CD4-positive, alpha-beta T cell treated with Interleukin-6 at 100 ng/mL for 8 hours (primary cell): ENCODE measurements at regions not wholly inside any gene's neighbourhood (a gene's known extent, or its start where the extent isn't known, plus 50 kb on each side); places are given as distances from the start of the nearest gene placed in this dataset.
"Not testable (repeated sequence)": the region's sequence is repeated elsewhere in the genome, so short reads cannot be mapped to it uniquely, and the experiment has no call there.

Source experiments
- DNase-seq: peaks from one replicate; pipeline ENCODE4 v3.0.0-alpha.2; 2020; ENCODE audit warnings: mixed read lengths, low spot score

DNA sequence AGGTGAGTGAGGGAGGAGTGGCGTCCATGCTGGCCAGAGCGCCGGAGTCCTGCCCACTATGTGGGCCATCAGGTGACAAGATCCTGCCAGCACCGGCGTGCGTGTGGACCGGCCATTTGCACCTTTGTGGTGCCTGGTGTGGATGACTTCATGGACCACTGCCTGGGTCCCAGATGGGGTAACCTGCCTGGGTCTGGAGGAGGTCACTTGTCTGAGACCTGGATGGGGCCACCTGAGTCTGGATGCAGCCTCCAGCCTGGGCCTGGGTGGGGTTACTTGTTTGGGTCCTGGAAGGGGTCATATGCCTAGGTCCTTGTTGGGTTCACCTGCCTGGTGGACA is 299.6 kb downstream of the NDUFA10 start:
- no peak for DNase-seq

DNA sequence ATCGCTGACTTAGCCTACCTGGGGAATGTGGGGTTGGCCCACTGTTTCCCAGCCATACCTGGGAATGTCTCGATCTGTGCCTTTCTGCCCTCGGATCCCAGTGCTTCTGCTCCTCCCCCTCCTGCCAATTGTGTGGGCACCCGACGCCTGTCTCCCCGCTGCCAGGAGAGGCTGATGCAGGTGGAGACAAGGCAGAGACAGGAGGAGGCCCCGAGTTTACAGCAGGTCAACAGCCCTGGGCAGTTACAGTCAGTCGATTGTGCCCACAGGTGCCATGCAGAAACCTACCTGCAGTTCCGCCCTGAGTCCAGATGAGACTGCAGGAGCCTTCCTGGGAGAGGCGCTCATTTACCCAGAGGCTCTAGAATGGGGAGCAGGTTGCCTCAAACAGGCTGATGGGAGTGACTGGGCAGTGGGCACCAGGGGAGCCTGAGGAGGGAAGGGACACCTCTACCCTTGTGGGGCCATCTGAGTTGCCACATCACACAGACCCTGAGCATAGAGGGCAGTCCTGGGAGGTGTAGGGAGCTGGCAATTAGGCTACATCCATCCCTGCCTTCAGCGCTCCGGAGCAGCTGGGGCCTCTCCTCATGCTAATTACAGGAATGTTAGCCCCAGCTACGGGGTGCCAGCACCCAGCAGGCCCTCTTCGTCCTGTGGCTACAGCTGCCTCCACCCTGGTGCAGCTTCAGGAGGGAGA is 300.1 kb downstream of the NDUFA10 start:
- DNase-seq = no peak

DNA sequence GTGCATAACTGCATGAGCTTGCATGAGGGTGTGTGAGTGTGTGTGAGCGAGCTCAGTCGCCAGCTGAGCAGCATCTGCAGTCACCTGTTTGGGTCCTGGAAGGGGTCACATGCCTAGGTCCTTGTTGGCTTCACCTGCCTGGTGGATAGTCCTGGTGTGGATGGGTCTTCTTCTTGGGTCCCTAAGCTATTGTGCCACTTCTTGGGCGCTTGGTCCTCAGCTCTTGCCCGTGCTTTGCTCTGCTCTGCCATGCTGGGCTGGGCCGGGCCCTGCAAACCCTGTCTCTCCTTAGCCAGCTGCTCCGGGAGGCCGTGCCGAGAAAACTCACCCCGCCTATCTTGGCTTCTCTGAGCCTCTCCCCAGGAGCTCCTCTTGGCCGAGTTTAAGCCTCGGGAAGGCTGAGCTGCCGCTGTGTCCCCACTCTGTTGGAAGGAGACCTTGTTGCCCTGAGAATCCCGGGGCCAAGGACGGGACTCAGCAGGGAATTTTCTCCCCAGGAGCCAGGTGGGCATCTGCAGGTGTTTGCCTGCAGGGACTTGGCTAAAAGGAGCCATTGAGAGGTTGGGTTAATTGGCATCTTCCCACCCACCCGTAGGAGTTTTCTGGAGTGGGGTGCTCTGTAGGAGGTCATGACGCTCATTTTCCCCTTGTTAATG is 300.8 kb downstream of the NDUFA10 start:
- no peak for DNase-seq

DNA sequence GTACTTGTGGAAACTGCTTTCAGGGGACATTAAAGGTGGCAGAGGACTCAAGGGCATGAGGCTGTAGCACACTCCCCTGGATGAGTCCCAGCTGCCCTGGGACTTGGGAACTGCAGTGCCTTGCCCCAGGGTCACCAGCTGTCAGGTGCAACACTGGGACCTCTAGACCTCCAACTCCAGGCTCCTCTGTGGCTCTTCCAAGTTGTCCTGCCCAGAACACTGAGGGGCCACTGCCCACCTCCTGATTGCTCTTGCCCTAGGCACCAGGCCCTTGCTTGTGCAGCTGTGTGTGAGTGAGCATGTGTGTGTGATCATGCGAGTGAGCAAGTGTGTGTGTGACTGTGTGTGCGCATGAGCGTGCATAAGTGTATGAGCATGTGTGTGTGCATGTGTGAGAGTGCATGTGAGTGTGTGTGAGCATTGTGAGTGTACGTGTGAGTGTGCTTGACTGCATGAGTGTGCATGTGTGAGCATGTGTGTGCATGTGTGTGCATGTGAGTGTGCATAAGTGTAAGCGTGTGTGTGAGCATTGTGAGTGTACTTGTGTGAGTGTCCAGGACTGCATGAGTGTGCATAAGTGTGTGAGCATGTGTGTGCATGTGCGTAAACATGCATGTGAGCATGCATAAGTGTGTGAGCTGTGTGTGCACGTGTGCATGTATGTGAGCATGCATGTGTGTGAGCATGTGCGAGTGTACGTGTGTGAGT is 301.5 kb downstream of the NDUFA10 start:
- no peak for DNase-seq

DNA sequence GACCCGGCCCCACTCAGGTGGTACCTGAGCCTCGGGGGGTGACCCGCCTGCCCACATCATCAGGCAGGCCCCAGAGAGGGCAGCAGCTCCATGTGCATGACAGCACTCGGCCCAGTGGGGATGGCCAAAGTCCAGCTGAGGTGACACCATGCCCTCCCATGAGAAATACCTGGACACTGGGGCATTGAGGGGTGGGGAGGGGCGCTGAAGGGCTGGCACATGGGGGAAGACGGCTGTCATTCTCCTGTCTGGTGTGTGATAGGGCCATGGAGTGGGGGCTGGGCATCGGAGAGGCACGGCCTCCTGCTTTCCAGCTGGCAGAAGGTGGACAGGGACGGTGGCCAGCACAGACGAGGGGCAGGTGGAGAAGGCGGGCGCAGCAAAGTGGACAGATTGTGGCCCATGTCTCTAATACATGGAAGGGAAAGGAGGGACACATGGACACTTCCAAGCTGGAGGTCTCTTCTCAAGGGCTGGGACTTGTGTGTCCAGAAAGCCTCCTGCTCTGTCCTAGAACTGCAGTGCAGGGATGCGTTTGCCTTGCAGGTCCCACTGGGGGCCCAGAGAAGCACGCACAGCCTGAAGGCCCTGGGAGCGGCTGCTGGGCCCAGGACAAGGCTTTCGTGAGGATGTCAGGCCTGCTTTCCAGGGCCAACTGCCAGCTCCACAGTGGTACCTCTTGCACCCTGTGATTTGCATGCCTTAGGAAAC is 302.2 kb downstream of the NDUFA10 start:
- DNase-seq = no peak

DNA sequence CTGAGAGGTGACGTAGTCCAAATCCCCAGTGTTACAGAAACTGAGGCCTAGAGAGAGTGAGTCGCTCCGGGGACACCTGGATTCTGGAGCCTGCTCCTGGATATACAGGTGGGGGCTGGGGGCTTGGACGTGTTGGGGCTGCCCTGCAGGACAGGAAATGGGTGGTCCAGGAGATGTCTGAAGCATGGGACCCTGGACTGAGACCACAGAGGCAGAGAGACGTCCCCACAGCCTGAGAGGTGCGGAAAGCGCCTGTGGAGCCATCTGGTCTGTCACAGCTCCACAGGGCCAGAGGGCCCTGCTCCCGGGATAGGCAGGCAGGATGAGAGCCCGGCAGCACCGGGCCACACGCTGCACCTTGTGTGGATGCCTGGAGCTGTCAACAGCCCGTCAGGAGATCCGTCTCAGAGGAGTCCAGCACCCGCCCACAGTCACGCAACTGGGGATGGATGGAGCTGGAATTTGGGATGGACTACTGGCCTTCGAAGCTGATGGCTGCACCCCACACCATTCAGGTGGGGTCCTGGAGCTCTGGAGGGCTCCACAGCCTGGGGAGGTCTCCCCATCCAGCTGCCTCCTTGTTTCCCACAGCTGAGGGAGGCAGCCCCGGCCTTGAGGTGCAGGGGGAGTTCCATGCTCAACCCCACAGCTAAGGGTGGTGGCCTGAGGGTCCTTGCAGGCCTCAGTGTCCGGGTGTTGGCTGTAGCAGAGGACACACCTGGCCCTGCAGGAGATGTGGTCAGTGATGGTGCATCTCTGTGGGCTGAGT is 303.0 kb downstream of the NDUFA10 start:
- DNase-seq = no peak

DNA sequence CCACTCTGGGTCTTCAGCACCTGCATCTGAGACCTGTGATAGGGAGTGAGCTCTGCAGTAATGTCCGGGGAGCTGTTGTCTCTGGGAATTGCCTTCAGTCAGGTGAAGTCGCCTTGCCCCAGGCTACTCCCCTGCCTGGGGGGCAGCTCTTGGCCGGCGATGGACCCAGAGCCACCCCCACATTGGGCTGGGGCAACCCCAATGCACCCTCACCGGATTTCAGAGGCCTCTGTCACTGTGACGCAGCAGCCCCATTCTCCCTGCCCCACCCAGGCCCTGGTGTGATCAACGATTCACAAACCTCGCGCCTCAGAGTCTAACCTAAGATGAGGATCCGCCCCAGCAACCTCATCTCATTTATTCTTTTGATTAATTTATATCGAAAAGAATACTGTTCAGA is 303.6 kb downstream of the NDUFA10 start:
- DNase-seq = no peak

DNA sequence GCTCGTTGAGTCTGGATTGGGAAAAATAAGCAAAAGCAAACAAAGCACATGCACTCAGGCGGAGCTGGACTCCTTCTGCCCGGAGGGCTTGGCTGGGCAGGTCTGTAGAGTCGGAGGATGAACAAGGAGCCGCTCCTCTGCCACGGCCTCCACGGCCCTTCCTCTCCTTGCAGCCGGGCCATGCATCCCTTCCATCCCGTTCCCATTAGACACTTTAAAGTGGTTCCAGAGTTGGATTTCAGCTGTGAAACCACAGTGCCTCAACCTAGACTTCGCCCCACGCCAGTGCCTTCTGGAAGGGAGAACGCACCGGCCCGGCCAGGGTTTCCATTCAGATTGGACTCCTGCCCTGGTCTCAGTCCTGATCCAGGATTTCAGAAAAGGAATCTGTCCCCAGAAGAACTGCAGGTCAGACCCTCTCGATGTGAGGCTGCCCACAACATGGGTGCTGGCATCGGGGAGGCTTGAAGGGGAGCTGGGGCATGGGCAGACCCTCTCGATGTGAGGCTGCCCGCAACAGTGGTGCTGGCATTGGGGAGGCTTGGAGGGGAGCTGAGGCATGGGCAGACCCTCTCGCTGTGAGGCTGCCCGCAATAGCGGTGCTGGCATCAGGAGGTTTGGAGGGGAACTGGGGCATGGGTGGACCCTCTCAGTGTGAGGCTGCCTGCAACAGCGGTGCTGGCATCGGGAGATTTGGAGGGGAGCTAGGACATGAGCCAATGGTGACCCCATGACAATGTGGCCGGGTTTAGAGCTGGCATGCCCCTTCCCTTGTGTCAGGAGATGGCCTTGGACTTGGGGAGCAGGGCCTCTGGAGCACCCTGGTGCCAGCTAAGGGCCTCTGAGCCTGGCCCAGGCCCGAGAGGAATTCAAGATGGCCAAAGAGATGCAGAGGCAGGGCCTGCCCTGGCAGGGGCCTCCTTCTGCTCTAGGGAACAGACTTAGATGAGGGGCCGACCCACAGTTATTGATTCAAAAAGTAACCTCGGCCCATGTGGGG is 304.5 kb downstream of the NDUFA10 start:
- no peak for DNase-seq

DNA sequence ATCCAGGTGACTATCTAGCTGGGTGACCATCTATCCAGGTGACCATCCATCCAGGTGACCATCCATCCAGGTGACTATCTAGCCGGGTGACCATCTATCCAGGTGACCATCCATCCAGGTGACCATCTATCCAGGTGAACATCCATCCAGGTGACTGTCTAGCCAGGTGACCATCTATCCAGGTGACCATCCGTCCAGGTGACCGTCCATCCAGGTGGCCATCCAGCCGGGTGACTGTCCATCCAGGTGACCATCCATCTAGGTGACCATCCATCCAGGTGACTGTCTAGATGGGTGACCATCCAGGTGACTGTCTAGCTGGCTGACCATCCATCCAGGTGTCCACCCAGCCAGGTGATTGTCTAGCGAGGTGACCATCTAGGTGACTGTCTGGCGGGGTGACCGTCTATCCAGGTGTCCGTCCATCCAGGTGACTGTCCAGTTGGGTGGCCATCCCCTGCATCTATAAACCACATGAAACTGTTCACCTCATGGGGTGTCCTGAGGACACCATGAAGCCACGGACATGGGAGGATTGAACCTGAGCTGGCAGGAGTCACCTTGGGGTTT is 305.3 kb downstream of the NDUFA10 start:
- DNase-seq = no peak

DNA sequence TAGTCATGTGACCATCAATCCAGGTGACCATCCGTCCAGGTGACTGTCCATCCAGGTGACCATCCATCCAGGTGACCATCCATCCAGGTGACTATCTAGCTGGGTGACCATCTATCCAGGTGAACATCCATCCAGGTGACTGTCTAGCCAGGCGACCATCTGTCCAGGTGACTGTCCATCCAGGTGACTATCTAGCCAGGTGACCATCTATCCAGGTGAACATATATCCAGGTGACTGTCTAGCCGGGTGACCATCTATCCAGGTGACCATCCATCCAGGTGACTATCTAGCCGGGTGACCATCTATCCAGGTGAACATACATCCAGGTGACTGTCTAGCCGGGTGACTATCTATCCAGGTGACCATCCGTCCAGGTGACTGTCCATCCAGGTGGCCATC is 306.2 kb downstream of the NDUFA10 start:
- DNase-seq = not testable (repeated sequence)

DNA sequence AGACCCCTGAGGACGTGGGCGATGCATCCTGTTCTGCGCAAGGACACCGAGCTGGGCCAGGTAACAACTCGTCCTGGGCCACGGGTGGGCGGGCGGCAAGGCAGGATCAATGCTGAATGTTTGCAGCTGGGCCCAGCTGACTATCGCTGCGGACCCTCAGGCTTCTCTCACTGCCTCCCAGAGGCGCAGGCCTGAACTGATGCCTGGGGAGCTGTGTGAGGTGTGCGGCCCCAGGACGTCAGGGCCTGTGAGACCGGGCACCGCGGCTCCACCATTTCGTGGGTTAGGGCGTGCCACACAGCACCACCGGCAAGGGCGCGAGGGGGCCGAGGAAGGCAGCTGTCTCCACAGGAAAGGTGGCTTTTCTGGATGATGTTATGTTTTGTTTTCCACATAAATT is 307.4 kb downstream of the NDUFA10 start:
- no peak for DNase-seq

DNA sequence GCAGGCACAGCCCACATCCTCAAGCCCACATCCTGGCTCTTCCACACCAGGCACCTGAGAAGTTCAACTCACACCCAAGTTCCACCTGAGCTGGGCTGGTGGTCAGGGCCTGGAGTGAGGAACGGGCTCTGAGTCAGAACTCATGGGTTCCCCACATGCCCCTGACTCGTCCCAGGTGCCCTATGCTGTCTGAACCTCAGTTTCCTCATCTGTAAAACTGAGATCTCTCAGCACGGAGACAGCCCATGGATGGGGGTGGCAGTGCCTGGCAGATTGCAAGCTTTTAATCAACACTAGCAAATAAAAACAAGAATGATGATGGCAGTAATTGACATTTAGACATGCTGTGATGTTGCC is 307.8 kb downstream of the NDUFA10 start:
- DNase-seq = no peak

DNA sequence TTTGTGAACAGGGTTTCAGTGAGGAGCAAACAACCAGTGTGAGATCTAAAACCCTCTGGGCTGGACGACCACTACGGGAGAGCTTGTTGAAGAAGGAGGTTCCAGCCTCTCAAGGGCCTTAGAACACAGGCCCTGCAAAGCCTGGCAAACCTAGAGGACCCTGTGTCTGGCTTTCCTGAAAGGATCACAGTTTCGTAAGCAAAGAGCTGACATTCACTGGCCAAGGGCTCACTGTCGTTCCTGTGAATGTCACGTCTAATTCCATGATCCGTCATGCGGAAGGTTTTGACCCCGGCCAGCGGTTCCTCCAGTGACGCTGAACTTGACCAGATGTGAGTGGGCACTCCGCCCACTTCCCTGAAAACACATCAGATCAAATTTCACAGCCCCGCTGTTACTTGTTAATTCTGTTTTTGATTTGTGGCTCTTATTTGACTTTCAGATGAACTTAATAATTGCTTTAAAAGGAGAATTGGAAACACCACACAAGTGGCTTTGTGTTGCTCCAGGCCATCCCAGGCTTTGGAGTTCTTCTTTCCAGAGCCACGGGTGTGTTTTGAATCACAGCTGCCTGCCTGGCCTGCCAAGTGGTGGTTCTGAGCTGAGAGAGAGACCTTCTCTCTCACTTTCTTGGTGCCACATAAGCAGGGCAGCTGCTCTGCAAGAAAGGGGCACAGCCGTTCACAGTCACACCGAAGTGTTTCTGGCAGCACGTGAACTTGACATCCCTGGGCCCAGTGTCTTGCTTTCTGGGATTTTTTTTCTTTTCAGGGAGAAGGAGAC is 308.4 kb downstream of the NDUFA10 start:
- DNase-seq = no peak

DNA sequence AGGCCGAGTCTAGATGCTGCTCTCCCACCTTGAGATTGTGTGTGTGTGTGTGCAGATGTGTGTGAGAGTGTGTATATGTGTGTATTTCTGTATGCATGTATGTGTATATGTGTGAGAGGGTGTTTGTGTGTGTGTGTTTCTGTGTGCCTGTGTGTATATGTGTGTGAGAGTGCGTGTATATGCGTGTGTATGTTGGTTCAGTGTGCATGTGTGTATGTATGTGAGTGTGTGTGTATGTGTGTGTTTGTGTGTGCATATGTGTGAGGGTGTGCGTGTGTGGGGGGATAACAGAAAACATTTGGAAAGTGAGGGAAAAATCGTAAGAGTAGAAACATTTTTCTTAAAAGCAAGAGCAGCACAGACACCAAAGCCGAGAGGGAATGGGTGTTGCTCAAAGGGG is 309.1 kb downstream of the NDUFA10 start:
- no peak for DNase-seq

DNA sequence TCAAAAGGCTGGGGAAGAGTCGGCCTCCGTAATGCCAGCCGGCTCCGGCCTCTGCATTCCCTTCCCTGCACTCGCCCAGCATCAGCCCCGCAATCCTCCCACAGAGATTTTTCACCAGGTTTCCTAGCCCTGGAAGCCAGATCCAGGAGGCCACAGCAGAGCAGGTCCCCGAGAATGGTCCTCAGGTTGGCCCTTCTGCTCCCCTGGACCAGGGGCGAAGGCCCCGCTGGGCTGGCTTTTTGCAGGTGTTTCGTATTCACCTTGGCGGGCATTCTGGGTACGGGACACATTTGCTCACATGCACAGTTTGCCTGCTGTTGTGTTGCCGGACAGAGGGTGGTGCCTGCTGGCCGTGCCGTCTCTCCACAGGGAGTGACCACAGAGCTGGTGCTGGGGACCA is 309.5 kb downstream of the NDUFA10 start:
- no peak for DNase-seq

DNA sequence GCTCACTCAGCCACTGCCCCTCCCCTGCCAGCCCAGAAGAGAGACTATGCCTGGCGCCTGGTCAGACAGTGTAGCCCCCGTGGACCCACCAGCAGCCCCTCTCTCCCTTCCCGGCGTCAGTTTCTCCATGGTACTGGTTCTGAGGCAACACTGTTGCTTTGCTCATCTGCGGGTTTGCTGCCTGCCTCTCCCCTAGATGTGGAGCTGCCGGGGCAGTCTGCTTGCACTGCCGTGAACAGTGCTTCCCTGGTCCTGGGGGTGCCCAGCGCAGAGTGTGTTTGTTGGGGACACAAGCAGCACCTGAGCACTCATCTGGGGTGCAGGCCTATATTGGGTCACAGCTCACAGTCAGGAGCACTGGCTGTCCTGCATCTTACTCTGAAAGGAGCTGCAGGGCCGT is 309.9 kb downstream of the NDUFA10 start:
- DNase-seq = no peak

DNA sequence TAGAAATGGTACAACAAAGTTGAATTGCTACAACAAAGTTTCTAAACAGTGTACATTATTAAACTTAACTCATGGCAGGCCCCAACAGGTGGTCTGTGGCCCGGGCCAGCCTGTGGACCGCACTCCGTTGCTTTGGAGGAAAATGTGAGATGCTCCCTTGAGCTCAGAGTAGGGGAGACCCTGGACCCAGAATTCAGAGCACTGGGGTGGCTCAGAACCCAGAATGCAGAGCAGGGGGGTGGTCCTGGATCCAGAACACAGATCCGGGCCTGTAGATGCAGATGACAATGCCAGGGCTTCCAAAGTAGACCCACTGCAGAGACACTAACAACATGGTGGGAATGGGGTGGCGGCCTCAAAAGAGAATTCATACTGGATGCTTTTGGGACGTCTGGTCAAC is 311.0 kb downstream of the NDUFA10 start:
- no peak for DNase-seq

DNA sequence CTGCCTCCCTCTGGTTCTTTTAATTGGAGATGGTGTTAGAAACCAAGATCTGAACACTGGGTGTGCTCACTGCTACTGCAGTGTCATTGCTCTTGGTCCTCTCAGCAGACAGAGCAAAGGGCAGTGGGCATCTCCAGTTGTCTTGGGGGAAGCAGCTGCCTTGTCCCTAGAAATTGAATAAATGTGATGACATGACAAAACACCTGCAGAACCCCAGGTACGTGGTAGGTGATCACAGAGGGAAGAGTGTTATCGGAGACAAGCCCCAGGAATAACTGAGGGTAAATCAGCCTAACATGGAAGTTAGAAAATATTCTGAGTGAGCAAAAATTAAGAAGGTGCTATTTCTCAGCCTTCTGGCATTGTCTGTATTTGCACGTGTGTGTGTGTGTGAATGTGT is 311.9 kb upstream of the HDAC4 start:
- no peak for DNase-seq

DNA sequence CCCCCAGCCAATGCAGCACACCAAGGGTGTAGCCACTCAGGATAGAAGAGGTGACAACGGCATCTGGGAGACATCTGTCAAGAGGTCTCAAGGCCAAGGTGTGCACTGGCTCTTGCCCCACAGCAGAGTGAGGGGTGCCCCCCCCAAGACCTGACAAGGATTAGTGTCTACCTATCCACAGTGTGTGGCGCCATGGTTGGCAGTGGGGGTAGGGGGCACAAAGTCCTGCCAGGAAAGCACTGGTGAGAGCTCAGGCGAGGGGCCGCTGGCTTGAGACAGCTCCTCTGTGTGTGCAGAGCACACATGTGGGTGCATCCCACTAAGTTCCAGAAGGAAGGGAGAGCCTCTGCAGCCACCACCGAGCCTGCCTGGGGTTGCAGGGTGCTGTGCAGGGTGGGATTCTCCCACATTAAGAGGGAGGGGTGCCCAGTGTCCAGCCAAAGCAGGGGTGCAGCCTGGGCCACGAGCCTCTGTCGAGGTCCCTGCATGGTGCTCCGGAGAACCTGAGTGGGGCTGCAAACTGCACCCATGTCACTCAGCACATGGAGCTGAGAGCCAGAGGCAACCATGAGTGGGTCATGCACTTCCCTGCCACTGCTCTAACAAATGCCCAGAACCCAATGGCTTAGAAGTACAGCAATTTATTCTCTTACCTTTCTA is 311.2 kb upstream of the HDAC4 start:
- DNase-seq = no peak
